ENCODE measurements at regions not wholly inside any gene's neighbourhood (a gene's known extent, or its start where the extent isn't known, plus 50 kb on each side); places are given as distances from the start of the nearest gene placed in this dataset.

GRCh38 chr15:36263666-36264065 is 315.8 kb upstream of the CDIN1 start:
- no peak for DNase-seq (ENCODE audit: low spot score)

GRCh38 chr15:36265422-36265821 is 314.0 kb upstream of the CDIN1 start:
- DNase-seq (ENCODE audit: low spot score) = no peak

- DNase-seq (ENCODE audit: low spot score) = no peak
These were observed 308.4 kb upstream of the CDIN1 start for GRCh38 chr15:36271048-36271447.

- DNase-seq (ENCODE audit: low spot score) = no peak
These were observed 303.8 kb upstream of the CDIN1 start for GRCh38 chr15:36275656-36276055.

GRCh38 chr15:36278219-36278618 is 301.2 kb upstream of the CDIN1 start:
- no peak for DNase-seq (ENCODE audit: low spot score)

GRCh38 chr15:36282821-36283220 is 296.6 kb upstream of the CDIN1 start:
- no peak for DNase-seq (ENCODE audit: low spot score)

- peak; percentile 35 for DNase-seq (ENCODE audit: low spot score)
These were observed 294.5 kb upstream of the CDIN1 start for GRCh38 chr15:36284911-36285310.

- no peak for DNase-seq (ENCODE audit: low spot score)
These were observed 287.9 kb upstream of the CDIN1 start for GRCh38 chr15:36291501-36291900.

GRCh38 chr15:36294359-36294758 is 285.1 kb upstream of the CDIN1 start:
- DNase-seq (ENCODE audit: low spot score) = no peak

- DNase-seq (ENCODE audit: low spot score) = no peak
These were observed 277.5 kb upstream of the CDIN1 start for GRCh38 chr15:36301947-36302346.

GRCh38 chr15:36313021-36313420 is 266.4 kb upstream of the CDIN1 start:
- no peak for DNase-seq (ENCODE audit: low spot score)

GRCh38 chr15:36313736-36314280 is 265.6 kb upstream of the CDIN1 start:
- no peak for DNase-seq (ENCODE audit: low spot score)

GRCh38 chr15:36315649-36316048 is 263.8 kb upstream of the CDIN1 start:
- no peak for DNase-seq (ENCODE audit: low spot score)

- DNase-seq (ENCODE audit: low spot score) = no peak
These were observed 255.8 kb upstream of the CDIN1 start for GRCh38 chr15:36323615-36324014.

- no peak for DNase-seq (ENCODE audit: low spot score)
These were observed 254.2 kb upstream of the CDIN1 start for GRCh38 chr15:36325206-36325605.

GRCh38 chr15:36329592-36329991 is 249.8 kb upstream of the CDIN1 start:
- DNase-seq (ENCODE audit: low spot score) = no peak

- no peak for DNase-seq (ENCODE audit: low spot score)
These were observed 248.8 kb upstream of the CDIN1 start for GRCh38 chr15:36330598-36330997.

- peak; percentile 15 for DNase-seq (ENCODE audit: low spot score)
These were observed 247.7 kb upstream of the CDIN1 start for GRCh38 chr15:36331531-36332275.

- DNase-seq (ENCODE audit: low spot score) = peak; percentile 55
These were observed 247.1 kb upstream of the CDIN1 start for GRCh38 chr15:36332301-36332700.

- DNase-seq (ENCODE audit: low spot score) = no peak
These were observed 246.5 kb upstream of the CDIN1 start for GRCh38 chr15:36332896-36333295.

GRCh38 chr15:36334059-36334458 is 245.4 kb upstream of the CDIN1 start:
- DNase-seq (ENCODE audit: low spot score) = peak; percentile 15

GRCh38 chr15:36335224-36335623 is 244.2 kb upstream of the CDIN1 start:
- DNase-seq (ENCODE audit: low spot score) = no peak

- DNase-seq (ENCODE audit: low spot score) = no peak
These were observed 243.8 kb upstream of the CDIN1 start for GRCh38 chr15:36335659-36336058.

GRCh38 chr15:36344887-36345286 is 234.5 kb upstream of the CDIN1 start:
- DNase-seq (ENCODE audit: low spot score) = no peak

All from AG20443 (cell line).